H1 (cell line): ENCODE measurements at regions not wholly inside any gene's neighbourhood (a gene's known extent, or its start where the extent isn't known, plus 50 kb on each side); places are given as distances from the start of the nearest gene placed in this dataset.

Experiments
- CTCF ChIA-PET: fragments of 300-600 bp; sonication (Branson Sonifier 250); formaldehyde crosslinking; loops from one replicate; lab custom pipeline; 2021; ENCODE audit not compliant: partially characterized antibody; lab: Charles Lee
- POLR2A ChIA-PET: fragments of 300-600 bp; sonication (Branson Sonifier 250); formaldehyde crosslinking; loops from one replicate; lab custom pipeline; 2021; ENCODE audit warnings: inconsistent platforms; ENCODE audit not compliant: partially characterized antibody; lab: Charles Lee
- DNase-seq, 2 experiments: peaks; one replicate each; pipeline versions ENCODE4 v3.0.0 to v3.0.0-alpha.2; 2010 to 2022; ENCODE audit warnings: low spot score in 2 of 2, low read depth in 1 of 2, mixed read lengths in 1 of 2
- FAIRE-seq: peaks from 2 replicates; lab custom pipeline; 2011; peaks lifted over from hg19 to GRCh38; lab: Jason Lieb, UNC
- H2AFZ ChIP-seq: 2 replicates; pipeline ENCODE4 v1.8.1; 2012; ENCODE audit warnings: low read length, inconsistent platforms
- H2AK5ac ChIP-seq: 2 replicates; pipeline ENCODE4 v1.6.1; 2013; ENCODE audit warnings: low read depth, low read length
- H2BK120ac ChIP-seq: replicated peaks from 2 replicates; pipeline ENCODE3; 2013; ENCODE audit warnings: low read depth, low read length, inconsistent platforms
- H2BK12ac ChIP-seq: 2 replicates; pipeline ENCODE4 v1.6.1; 2013; ENCODE audit warnings: low read depth, low read length
- H2BK15ac ChIP-seq: 2 replicates; pipeline ENCODE4 v1.6.1; 2013; ENCODE audit warnings: low read length
- H2BK20ac ChIP-seq: 2 replicates; pipeline ENCODE4 v1.6.1; 2013; ENCODE audit warnings: low read length
- H2BK5ac ChIP-seq: 2 replicates; pipeline ENCODE4 v1.6.1; 2013; ENCODE audit warnings: low read depth, low read length
- H3K14ac ChIP-seq: 2 replicates; pipeline ENCODE4 v1.6.1; 2013; ENCODE audit warnings: inconsistent platforms; ENCODE audit not compliant: insufficient read length
- H3K18ac ChIP-seq: 2 replicates; pipeline ENCODE4 v1.6.1; 2013; ENCODE audit warnings: low read length; ENCODE audit errors: extremely low read depth
- H3K23ac ChIP-seq: 2 replicates; pipeline ENCODE4 v1.6.1; 2013; ENCODE audit warnings: inconsistent platforms; ENCODE audit not compliant: insufficient read length
- H3K23me2 ChIP-seq: 2 replicates; pipeline ENCODE4 v1.6.1; 2013; ENCODE audit warnings: low read depth, low read length
- H3K27ac ChIP-seq: 2 replicates; pipeline ENCODE4 v1.6.1; 2011; ENCODE audit warnings: low read depth, low read length, inconsistent platforms
- H3K27me3 ChIP-seq, 4 experiments: replicated peaks in 1 of 4; 1 replicate in 1 of 4; 2 replicates in 3 of 4; pipeline versions ENCODE4 v1.6.1 to v1.8.1; 2011 to 2013; ENCODE audit warnings: low read length in 3 of 4, mild to moderate bottlenecking in 3 of 4, inconsistent platforms in 2 of 4, mixed read lengths in 2 of 4, moderate library complexity in 1 of 4; ENCODE audit not compliant: control insufficient read depth in 3 of 4, insufficient read depth in 3 of 4; ENCODE audit errors: extremely low read depth in 1 of 4
- H3K36me3 ChIP-seq, 4 experiments: 2 replicates each; pipeline versions ENCODE4 v1.6.1 to v1.8.1; 2011 to 2013; ENCODE audit warnings: mild to moderate bottlenecking in 4 of 4, low read length in 3 of 4, moderate library complexity in 2 of 4, control low read depth in 1 of 4, inconsistent platforms in 1 of 4; ENCODE audit not compliant: insufficient read depth in 4 of 4, control insufficient read depth in 2 of 4
- H3K4ac ChIP-seq: replicated peaks from 2 replicates; pipeline ENCODE3; 2013; ENCODE audit warnings: low read length, low read depth, mixed read lengths, inconsistent platforms; ENCODE audit not compliant: insufficient read length
- H3K4me1 ChIP-seq, 4 experiments: replicated peaks in 1 of 4; 1 replicate in 1 of 4; 2 replicates in 3 of 4; pipeline versions ENCODE4 v1.6.1 to v1.8.1; 2011 to 2013; ENCODE audit warnings: low read length in 3 of 4, inconsistent platforms in 2 of 4, mixed read lengths in 1 of 4; ENCODE audit not compliant: insufficient read depth in 4 of 4, control insufficient read depth in 3 of 4
- H3K4me2 ChIP-seq, 2 experiments: 2 replicates each; pipeline versions ENCODE4 v1.6.1 to v1.8.1; 2011 to 2013; ENCODE audit warnings: low read depth in 2 of 2, low read length in 2 of 2, control low read depth in 1 of 2, inconsistent platforms in 1 of 2, mild to moderate bottlenecking in 1 of 2; ENCODE audit not compliant: insufficient read depth in 1 of 2
- H3K4me3 ChIP-seq, 4 experiments: fragments of 200-600, 300-600 bp in 1 of 4; sonication (generic), shearing (Covaris generic), sonication (Bioruptor Twin) in 1 of 4; 2 replicates each; pipeline versions ENCODE4 v1.5.1 to v1.8.1; 2011 to 2016; ENCODE audit warnings: low read length in 4 of 4, low read depth in 3 of 4, control low read depth in 2 of 4, inconsistent platforms in 2 of 4, mild to moderate bottlenecking in 2 of 4, mixed read lengths in 1 of 4, moderate library complexity in 1 of 4; ENCODE audit not compliant: insufficient read depth in 2 of 4; ENCODE audit errors: extremely low read depth in 1 of 4
- H3K56ac ChIP-seq: replicated peaks from 2 replicates; pipeline ENCODE3; 2013; ENCODE audit warnings: low read depth, mild to moderate bottlenecking, mixed read lengths, low read length, inconsistent platforms; ENCODE audit not compliant: insufficient read length
- H3K79me1 ChIP-seq: 2 replicates; pipeline ENCODE4 v1.6.1; 2013; ENCODE audit warnings: low read depth, low read length, control low read depth
- H3K79me2 ChIP-seq, 2 experiments: 2 replicates each; pipeline versions ENCODE4 v1.6.1 to v1.8.1; 2012 to 2013; ENCODE audit warnings: low read length in 2 of 2, mild to moderate bottlenecking in 2 of 2, inconsistent platforms in 1 of 2; ENCODE audit not compliant: insufficient read depth in 2 of 2, control insufficient read depth in 1 of 2
- H3K9ac ChIP-seq, 4 experiments: replicated peaks in 1 of 4; 1 replicate in 1 of 4; 2 replicates in 3 of 4; pipeline versions ENCODE4 v1.6.1 to v1.8.1; 2011 to 2013; ENCODE audit warnings: low read depth in 3 of 4, low read length in 3 of 4, control low read depth in 2 of 4, mild to moderate bottlenecking in 2 of 4, moderate library complexity in 2 of 4, inconsistent platforms in 1 of 4; ENCODE audit errors: extremely low read depth in 1 of 4
- H3K9me3 ChIP-seq, 2 experiments: 2 replicates each; pipeline versions ENCODE4 v1.6.1 to v1.8.1; 2012 to 2013; ENCODE audit warnings: mild to moderate bottlenecking in 2 of 2, moderate library complexity in 2 of 2, control low read depth in 1 of 2, inconsistent platforms in 1 of 2, low read depth in 1 of 2, low read length in 1 of 2, mixed read lengths in 1 of 2; ENCODE audit not compliant: insufficient read depth in 2 of 2
- H4K20me1 ChIP-seq, 2 experiments: replicated peaks in 1 of 2; 2 replicates each; pipeline versions ENCODE3 to v1.8.1; 2011 to 2013; ENCODE audit warnings: inconsistent platforms in 2 of 2, low read length in 2 of 2, mild to moderate bottlenecking in 1 of 2; ENCODE audit not compliant: insufficient read depth in 2 of 2, control insufficient read depth in 1 of 2
- H4K5ac ChIP-seq: 2 replicates; pipeline ENCODE4 v1.6.1; 2013; ENCODE audit warnings: low read length, low read depth, mixed read lengths, inconsistent platforms; ENCODE audit not compliant: insufficient read length
- H4K8ac ChIP-seq: 2 replicates; pipeline ENCODE4 v1.8.0; 2013; ENCODE audit warnings: mild to moderate bottlenecking, moderate library complexity, low read length, inconsistent platforms; ENCODE audit not compliant: insufficient read depth; ENCODE audit errors: extremely low read depth
- H4K91ac ChIP-seq: replicated peaks from 2 replicates; pipeline ENCODE3; 2013; ENCODE audit warnings: low read length, mixed read lengths, inconsistent platforms; ENCODE audit not compliant: insufficient read length
- ASH2L ChIP-seq: fragments of 200-600, 300-600 bp; sonication (generic); IDR thresholded peaks from one replicate; pipeline ENCODE4 v1.7.1; 2017; ENCODE audit warnings: low read length
- CBX5 ChIP-seq: fragments of 300-800, 300-1000 bp; sonication (generic); IDR thresholded peaks from 2 replicates; pipeline ENCODE4 v1.7.1; 2016; ENCODE audit warnings: antibody characterized with exemption, low read length, low read depth
- KDM1A ChIP-seq: fragments of 200-600, 300-600 bp; sonication (generic); IDR thresholded peaks from 2 replicates; pipeline ENCODE4 v1.7.1; 2016; ENCODE audit warnings: mild to moderate bottlenecking, low read length, borderline replicate concordance
- MAFK ChIP-seq: IDR thresholded peaks from 2 replicates; pipeline ENCODE4 v1.6.1; 2012; ENCODE audit warnings: low read depth, mild to moderate bottlenecking, improper control_type of control experiment, low read length
- PHF8 ChIP-seq: fragments of 200-600 bp; sonication (generic); conservative IDR thresholded peaks from 2 replicates; pipeline ENCODE4 v1.7.1; 2012; ENCODE audit warnings: low read depth, mild to moderate bottlenecking, inconsistent platforms, low read length, moderate library complexity
- POLR2AphosphoS5 ChIP-seq: IDR thresholded peaks from 2 replicates; pipeline ENCODE4 v1.6.1; 2011; ENCODE audit warnings: low read depth, low read length
- RAD21 ChIP-seq, 2 experiments: IDR thresholded peaks in 1 of 2; conservative IDR thresholded peaks in 1 of 2; 2 replicates each; pipeline ENCODE4 v1.6.1; 2011; ENCODE audit warnings: low read depth in 2 of 2, low read length in 2 of 2, improper control_type of control experiment in 1 of 2, inconsistent platforms in 1 of 2, mild to moderate bottlenecking in 1 of 2, moderate library complexity in 1 of 2
- RXRA ChIP-seq: IDR thresholded peaks from 2 replicates; pipeline ENCODE4 v1.6.1; 2011; ENCODE audit warnings: low read depth, mild to moderate bottlenecking, low read length, moderate library complexity; ENCODE audit not compliant: insufficient read depth
- SIRT6 ChIP-seq: IDR thresholded peaks from one replicate; pipeline ENCODE4 v1.7.1; 2012; ENCODE audit warnings: low read length, inconsistent platforms
- SRF ChIP-seq: IDR thresholded peaks from 2 replicates; pipeline ENCODE4 v1.6.1; 2011; ENCODE audit warnings: mild to moderate bottlenecking, low read depth, low read length, moderate library complexity
- TEAD4 ChIP-seq: IDR thresholded peaks from 2 replicates; pipeline ENCODE4 v1.6.1; 2012; ENCODE audit warnings: low read depth, low read length, inconsistent platforms, mixed read lengths
- YY1 ChIP-seq: IDR thresholded peaks from 2 replicates; pipeline ENCODE4 v1.6.1; 2011; ENCODE audit warnings: low read depth, mild to moderate bottlenecking, low read length
- WGBS, 2 experiments: shearing (Covaris generic) in 1 of 2; methylation state at CpG; one replicate each; pipeline versions ENCODE4 v1.1.6 to v1.1.7; 2013 to 2015; ENCODE audit warnings: low lambda C conversion rate in 2 of 2, mixed read lengths in 2 of 2, inconsistent platforms in 1 of 2, low coverage in 1 of 2, missing lambda C conversion rate in 1 of 2; ENCODE audit not compliant: insufficient replicate concordance in 2 of 2, insufficient coverage in 1 of 2, insufficient read length in 1 of 2; ENCODE audit errors: extremely low coverage in 1 of 2, missing lambda C conversion rate in 1 of 2; 5-methylcytosine and 5-hydroxymethylcytosine counted together
- TF ChIP-seq, protein P1 (sequence below): IDR thresholded peaks from 2 replicates; pipeline ENCODE4 v1.6.1; 2011; ENCODE audit warnings: low read length, improper control_type of control experiment
- TF ChIP-seq, protein P2 (sequence below): IDR thresholded peaks from 2 replicates; pipeline ENCODE4 v1.6.1; 2012; ENCODE audit warnings: inconsistent platforms

DNA sequence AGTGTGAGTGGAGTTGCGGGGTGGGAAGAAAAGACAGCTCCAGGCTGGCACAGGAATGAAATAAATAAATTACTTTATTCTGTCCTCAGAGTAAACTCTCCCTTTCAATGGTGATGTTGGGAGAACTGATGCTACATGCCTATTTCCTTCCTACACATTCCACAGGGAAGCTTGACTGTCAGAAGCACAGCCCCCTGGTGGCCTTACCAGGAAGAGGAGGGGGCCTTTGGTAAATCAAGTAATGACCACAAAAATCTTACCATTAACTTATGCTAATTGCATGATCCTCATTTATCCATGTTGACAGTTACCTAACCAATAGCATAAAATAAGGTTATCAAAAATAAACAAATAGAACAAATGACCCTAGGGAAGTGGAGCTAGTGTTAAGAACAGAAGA lies 605.0 kb upstream of the PKN2 start:
- H3K23me2 ChIP-seq, result no peaks in the 10 kb centered on the region
- no peak overlapping the region for H2BK120ac ChIP-seq
- H2BK5ac ChIP-seq, result no peak overlapping the region
- FAIRE-seq (peak; percentile 72), DNase-seq (no peak)
- H3K56ac ChIP-seq, result no peak overlapping the region
- H3K36me3 ChIP-seq, result no peaks in the 10 kb centered on the region
- H2AK5ac ChIP-seq, result no peak overlapping the region
- no peak overlapping the region for H3K4me3 ChIP-seq
- H3K4me1 ChIP-seq, result no peaks in the 10 kb centered on the region
- no peak overlapping the region for H2BK12ac ChIP-seq
- H4K5ac ChIP-seq, result no peak overlapping the region
- POLR2A ChIA-PET, result no interaction called here
- H4K8ac ChIP-seq, result no peak overlapping the region
- H3K9ac ChIP-seq, result no peak overlapping the region
- H3K4ac ChIP-seq, result no peak overlapping the region
- H3K23ac ChIP-seq, result no peak overlapping the region
- no peak overlapping the region for H3K4me2 ChIP-seq
- H2BK15ac ChIP-seq, result no peak overlapping the region
- H2BK20ac ChIP-seq, result no peak overlapping the region
- no peaks in the 10 kb centered on the region for H3K9me3 ChIP-seq
- H3K18ac ChIP-seq, result no peak overlapping the region
- no peaks in the 10 kb centered on the region for H3K79me1 ChIP-seq
- H3K14ac ChIP-seq, result no peak overlapping the region
- H3K79me2 ChIP-seq, result no peaks in the 10 kb centered on the region
- no peaks in the 10 kb centered on the region for H3K27me3 ChIP-seq
- no peaks in the 10 kb centered on the region for H4K20me1 ChIP-seq
- CTCF ChIA-PET, result interaction anchor here (0.6 to 2.0 kb wide), 24 partner anchors 8 to 712 kb away, joined by 3 to 12 read pairs (median 3); no protein-coding TSS in a partner anchor
- no peak overlapping the region for H4K91ac ChIP-seq
- 65% methylated on average over 1 of the region's 1 CpG; no CpG with 5 or more reads in 1 of the 2 experiments for WGBS, 2 experiments
- H2AFZ ChIP-seq, result no peak overlapping the region
- H3K27ac ChIP-seq, result no peak overlapping the region
- TF ChIP-seq MAFK, result no peak
- TF ChIP-seq KDM1A, result no peak
- TF ChIP-seq CBX5, result no peak
- TF ChIP-seq PHF8, result no peak
- no peak for TF ChIP-seq YY1
- TF ChIP-seq SRF, result no peak
- peak; percentile 79 for TF ChIP-seq TEAD4
- TF ChIP-seq RXRA, result no peak
- TF ChIP-seq POLR2AphosphoS5, result no peak
- TF ChIP-seq, protein P1, sequence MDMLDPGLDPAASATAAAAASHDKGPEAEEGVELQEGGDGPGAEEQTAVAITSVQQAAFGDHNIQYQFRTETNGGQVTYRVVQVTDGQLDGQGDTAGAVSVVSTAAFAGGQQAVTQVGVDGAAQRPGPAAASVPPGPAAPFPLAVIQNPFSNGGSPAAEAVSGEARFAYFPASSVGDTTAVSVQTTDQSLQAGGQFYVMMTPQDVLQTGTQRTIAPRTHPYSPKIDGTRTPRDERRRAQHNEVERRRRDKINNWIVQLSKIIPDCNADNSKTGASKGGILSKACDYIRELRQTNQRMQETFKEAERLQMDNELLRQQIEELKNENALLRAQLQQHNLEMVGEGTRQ, result no peak
- peak; percentile 66 to 71 for TF ChIP-seq RAD21 (IDR thresholded peaks at IDR 0.05 in 1 of 2, conservative IDR thresholded peaks at IDR 0.05 in 1 of 2; ENCODE audit: low read depth in 2 of 2, low read length in 2 of 2)
- no peak for TF ChIP-seq ASH2L
- TF ChIP-seq, protein P2, sequence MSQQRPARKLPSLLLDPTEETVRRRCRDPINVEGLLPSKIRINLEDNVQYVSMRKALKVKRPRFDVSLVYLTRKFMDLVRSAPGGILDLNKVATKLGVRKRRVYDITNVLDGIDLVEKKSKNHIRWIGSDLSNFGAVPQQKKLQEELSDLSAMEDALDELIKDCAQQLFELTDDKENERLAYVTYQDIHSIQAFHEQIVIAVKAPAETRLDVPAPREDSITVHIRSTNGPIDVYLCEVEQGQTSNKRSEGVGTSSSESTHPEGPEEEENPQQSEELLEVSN, result no peak
- no peak for TF ChIP-seq SIRT6
